ENCODE measurements at regions not wholly inside any gene's neighbourhood (a gene's known extent, or its start where the extent isn't known, plus 50 kb on each side); places are given as distances from the start of the nearest gene placed in this dataset.

DNA sequence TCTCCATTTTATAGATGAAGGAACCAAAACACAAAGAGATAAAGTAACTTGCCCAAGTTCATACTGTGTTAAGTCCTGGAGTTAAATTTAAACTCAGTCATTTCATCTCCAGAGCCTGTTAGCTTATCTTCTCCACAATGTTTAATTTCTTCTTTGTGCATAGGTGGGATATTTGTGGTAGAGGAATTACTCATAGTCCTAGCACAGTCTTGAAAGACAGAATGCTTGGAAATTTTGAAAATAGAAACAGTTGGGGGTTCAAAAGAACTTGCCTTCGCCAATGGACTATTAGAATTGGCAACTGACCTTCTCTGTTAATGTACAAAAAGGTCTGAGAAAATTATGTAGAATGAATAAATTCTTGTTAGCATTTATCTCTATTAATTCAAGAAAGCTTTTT is 832.0 kb upstream of the PRMT6 start:
- Histone ChIP-seq H2AK5ac (ENCODE audit: insufficient read length, low read length) (no peak overlapping the region), H3K27ac (ENCODE audit: insufficient read length, low read depth, low read length) (no peak overlapping the region), H3K79me2 (ENCODE audit: insufficient read depth, low read length) (no peaks in the 10 kb centered on the region), H2BK20ac (ENCODE audit: low read depth, low read length, poor library complexity, severe bottlenecking) (no peak overlapping the region), H3K14ac (ENCODE audit: insufficient read depth, low read length) (no peak overlapping the region), H2BK12ac (ENCODE audit: insufficient read length, low read depth, low read length) (no peak overlapping the region), H4K8ac (replicated peaks; ENCODE audit: insufficient read length, low read depth, low read length) (no peak overlapping the region), H4K91ac (ENCODE audit: insufficient read length, low read depth, low read length) (no peak overlapping the region), H3K23ac (ENCODE audit: insufficient read length, low read depth, low read length) (no peak overlapping the region), H2BK120ac (ENCODE audit: low read depth, low read length, poor library complexity, severe bottlenecking) (no peak overlapping the region), H3K9ac (ENCODE audit: extremely low read depth, insufficient read length, low read length) (no peak overlapping the region), H3K4me2 (ENCODE audit: insufficient read depth, insufficient read length, low read length) (no peak overlapping the region), H3K4me1 (ENCODE audit: insufficient read depth, low read length) (no peaks in the 10 kb centered on the region), H3T11ph (ENCODE audit: low read length) (no peak overlapping the region), H2AFZ (ENCODE audit: low read length) (no peak overlapping the region), H3K23me2 (ENCODE audit: insufficient read length, low read depth, low read length, poor library complexity, severe bottlenecking) (no peaks in the 10 kb centered on the region), H3K4ac (ENCODE audit: low read depth, low read length) (no peak overlapping the region), H2BK5ac (ENCODE audit: insufficient read length, low read length) (no peak overlapping the region), H3K56ac (ENCODE audit: insufficient read length, low read depth, low read length) (no peak overlapping the region), H3K79me1 (ENCODE audit: insufficient read depth, low read depth, low read length, poor library complexity, severe bottlenecking) (no peaks in the 10 kb centered on the region), H3K18ac (ENCODE audit: insufficient read length, low read depth, low read length) (no peak overlapping the region), H3K27me3 (ENCODE audit: insufficient read depth, low read length) (no peaks in the 10 kb centered on the region), H4K20me1 (ENCODE audit: control insufficient read depth, insufficient read depth, insufficient read length) (no peaks in the 10 kb centered on the region), H4K5ac (ENCODE audit: insufficient read length, low read depth, low read length) (no peak overlapping the region), H2BK15ac (ENCODE audit: low read depth, low read length) (no peak overlapping the region), H3K9me3 (ENCODE audit: control insufficient read depth, low read depth, low read length) (no peaks in the 10 kb centered on the region)
- Mint-ChIP-seq H3K27me3 (ENCODE audit: low read depth) (no peaks in the 10 kb centered on the region), H3K27ac (no peak overlapping the region), H3K4me1 (peaks cover 0 to 3% of the 10 kb centered on the region in 2 experiments; a peak in 1 of 4 replicates), H3K36me3 (ENCODE audit: insufficient read depth in 1 of 3, low read depth in 3 of 3) (no peaks in the 10 kb centered on the region), H3K4me3 (no peak overlapping the region), H3K9me3 (no peaks in the 10 kb centered on the region)
- no CpG with 5 or more reads among the region's 1 CpG for WGBS (ENCODE audit: extremely low coverage, insufficient read length, low lambda C conversion rate)
- TF ChIP-seq, protein P1, sequence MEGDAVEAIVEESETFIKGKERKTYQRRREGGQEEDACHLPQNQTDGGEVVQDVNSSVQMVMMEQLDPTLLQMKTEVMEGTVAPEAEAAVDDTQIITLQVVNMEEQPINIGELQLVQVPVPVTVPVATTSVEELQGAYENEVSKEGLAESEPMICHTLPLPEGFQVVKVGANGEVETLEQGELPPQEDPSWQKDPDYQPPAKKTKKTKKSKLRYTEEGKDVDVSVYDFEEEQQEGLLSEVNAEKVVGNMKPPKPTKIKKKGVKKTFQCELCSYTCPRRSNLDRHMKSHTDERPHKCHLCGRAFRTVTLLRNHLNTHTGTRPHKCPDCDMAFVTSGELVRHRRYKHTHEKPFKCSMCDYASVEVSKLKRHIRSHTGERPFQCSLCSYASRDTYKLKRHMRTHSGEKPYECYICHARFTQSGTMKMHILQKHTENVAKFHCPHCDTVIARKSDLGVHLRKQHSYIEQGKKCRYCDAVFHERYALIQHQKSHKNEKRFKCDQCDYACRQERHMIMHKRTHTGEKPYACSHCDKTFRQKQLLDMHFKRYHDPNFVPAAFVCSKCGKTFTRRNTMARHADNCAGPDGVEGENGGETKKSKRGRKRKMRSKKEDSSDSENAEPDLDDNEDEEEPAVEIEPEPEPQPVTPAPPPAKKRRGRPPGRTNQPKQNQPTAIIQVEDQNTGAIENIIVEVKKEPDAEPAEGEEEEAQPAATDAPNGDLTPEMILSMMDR (conservative IDR thresholded peaks at IDR 0.05): no peak
- DNase-seq: no peak

Measured in H9 (cell line).